GM12874 (cell line): ENCODE measurements at regions not wholly inside any gene's neighbourhood (a gene's known extent, or its start where the extent isn't known, plus 50 kb on each side); places are given as distances from the start of the nearest gene placed in this dataset.

ENCODE experiments used
- TF ChIP-seq, protein P1 (sequence below): IDR thresholded peaks from 2 replicates; pipeline ENCODE4 v1.5.1; 2011; ENCODE audit warnings: low read depth, mild to moderate bottlenecking, control low read depth, low read length, moderate library complexity; ENCODE audit not compliant: insufficient read depth

DNA sequence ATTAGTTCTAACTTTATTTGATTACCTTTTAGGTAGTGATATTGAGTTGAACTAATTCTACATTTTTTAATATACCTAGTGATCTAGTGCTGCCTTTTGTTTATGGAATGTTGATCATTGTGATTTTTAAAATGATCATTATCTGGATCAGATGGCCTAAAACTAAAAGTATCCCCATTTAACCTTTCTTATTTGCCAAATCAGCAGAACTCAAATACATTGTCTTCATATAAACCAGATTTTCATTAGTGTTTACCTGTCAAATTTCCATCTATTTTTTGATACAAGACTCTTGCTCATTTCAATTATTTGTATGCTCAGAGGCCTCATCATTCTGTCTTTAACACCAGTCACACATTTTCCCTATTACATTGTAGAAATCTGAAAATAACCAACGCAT, 441.2 kb downstream of the PTPRC start:
- TF ChIP-seq, protein P1, sequence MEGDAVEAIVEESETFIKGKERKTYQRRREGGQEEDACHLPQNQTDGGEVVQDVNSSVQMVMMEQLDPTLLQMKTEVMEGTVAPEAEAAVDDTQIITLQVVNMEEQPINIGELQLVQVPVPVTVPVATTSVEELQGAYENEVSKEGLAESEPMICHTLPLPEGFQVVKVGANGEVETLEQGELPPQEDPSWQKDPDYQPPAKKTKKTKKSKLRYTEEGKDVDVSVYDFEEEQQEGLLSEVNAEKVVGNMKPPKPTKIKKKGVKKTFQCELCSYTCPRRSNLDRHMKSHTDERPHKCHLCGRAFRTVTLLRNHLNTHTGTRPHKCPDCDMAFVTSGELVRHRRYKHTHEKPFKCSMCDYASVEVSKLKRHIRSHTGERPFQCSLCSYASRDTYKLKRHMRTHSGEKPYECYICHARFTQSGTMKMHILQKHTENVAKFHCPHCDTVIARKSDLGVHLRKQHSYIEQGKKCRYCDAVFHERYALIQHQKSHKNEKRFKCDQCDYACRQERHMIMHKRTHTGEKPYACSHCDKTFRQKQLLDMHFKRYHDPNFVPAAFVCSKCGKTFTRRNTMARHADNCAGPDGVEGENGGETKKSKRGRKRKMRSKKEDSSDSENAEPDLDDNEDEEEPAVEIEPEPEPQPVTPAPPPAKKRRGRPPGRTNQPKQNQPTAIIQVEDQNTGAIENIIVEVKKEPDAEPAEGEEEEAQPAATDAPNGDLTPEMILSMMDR = no peak

DNA sequence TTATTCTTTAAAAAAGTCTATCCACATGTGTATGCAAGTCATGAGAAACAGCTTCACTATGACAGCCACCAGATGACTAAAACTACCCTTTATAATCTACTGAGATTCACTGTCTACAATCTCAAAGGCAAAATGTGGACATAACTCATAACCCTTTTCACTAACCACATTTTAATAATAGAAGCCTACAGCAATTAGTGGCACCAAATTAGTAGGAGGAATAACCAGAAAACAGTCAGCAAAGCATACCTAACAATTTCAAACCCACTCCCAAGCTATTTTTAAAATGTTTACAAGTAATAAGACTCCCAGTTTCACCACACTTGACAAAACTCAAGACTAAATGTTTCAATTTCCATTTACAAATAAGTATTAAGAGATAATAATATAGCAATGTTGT, 442.9 kb downstream of the PTPRC start:
- TF ChIP-seq, protein P1 = no peak

DNA sequence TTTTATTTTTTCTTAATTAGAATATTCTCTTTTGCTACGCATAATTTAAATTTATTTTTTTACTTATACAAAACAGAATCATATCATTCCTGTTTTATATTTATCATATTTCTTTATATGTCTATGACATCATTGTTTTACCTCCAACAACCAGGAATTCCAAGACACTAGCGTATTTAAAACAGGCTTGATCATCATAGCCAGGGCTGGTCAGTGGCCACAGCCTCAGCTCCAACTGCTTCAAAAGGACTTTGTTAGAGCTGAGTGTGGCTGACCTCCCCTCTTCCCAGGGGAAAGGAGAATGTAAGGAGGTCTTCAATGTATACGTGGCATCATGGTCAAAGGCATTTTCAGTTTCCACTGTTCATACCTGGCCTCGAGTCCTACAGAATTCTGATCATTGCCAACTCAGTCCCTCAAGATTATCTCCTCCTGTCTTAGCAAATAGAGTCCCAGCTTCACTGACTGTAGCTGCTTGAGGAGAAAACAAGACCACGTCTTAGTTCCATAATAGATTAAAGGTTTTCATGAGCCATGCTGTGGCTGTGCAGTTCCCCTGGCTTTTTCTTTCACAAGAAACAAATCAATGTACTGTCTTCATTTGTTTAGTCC, 444.0 kb downstream of the PTPRC start:
- TF ChIP-seq, protein P1 = no peak

DNA sequence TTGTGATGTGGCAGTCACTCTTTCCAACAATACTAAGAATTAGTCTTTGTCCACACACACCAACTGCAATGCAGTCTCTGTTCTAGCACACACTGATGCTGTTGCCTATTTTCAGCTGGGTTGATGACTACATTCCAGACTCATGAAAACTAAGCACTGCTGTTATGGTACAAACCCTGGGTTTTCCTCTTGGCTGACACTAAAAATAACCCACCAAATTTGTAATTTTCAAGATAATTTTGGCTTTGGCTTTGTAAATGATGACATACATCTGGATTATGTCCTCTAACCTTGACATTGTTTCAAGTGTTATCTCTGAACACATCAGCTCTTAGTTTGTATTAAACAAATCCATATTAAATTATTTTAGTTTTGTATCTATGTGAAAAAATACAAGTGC, 444.8 kb downstream of the PTPRC start:
- TF ChIP-seq, protein P1 = no peak

DNA sequence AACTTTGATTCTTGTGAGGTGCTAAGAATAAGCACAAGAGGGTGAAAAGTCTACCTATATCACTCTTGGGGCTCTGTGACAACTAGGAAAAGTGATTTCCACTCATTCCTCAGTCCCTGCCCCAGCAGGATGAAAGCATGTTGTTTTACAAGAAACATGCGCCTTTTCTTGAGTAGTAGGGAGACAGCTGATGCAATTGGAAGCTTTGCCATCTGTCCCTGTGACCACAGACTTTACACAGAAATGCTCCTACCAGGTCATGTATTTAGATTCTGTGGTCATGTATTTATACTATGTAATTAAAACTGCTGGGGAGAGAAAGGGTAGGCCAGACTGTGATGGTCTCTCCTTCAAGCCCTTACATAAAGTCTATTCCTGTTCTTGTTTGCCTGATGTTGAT, 445.5 kb downstream of the PTPRC start:
- TF ChIP-seq, protein P1 = no peak

DNA sequence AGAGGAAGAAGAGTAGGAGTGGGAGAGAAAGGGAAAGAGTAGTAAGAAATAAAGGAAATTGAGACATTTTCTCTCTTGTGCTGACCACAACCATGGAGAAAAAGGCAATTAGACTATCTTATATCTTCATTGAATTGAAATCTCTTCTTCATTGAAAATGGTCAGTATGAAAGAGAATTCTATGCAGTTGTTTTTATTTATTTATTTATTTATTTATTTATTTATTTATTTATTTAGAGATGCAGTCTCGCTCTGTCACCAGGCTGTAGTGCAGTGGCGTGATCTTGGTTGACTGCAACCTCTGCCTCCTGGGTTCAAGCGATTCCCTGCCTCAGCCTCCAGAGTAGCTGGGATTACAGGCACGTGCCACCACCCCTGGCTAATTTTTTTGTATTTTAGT, 447.1 kb downstream of the PTPRC start:
- TF ChIP-seq, protein P1 = no peak

DNA sequence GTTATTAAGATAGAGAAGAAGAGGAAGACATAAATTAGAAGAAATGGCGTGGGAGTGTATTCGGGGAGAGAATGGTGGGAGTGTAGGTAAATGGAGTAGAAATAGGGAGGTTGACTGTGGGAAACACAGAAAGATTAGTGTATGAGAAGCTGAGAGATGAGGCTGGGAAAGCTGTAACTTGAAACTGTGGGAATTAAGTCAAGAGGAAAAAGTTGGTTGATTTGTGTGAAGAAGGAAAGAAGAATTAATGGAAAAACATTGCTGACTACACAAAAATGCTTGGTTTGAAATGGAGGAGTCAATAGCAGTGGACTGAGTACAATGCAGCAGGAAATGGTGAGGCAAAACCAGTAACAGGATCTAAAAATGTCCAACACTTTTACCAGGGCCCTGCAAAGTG, 448.3 kb downstream of the PTPRC start:
- TF ChIP-seq, protein P1 = no peak
